Aorta (tissue), 5 donors: ENCODE measurements at regions not wholly inside any gene's neighbourhood (a gene's known extent, or its start where the extent isn't known, plus 50 kb on each side); places are given as distances from the start of the nearest gene placed in this dataset.

ENCODE experiments used
- ATAC-seq: fragments of 200-7000 bp; cut with Tn5 transposase; one replicate; pipeline ENCODE4 v1.9.1; 2022; ENCODE audit warnings: moderate library complexity; ENCODE audit not compliant: low FRiP score
- DNase-seq, 2 donors: peaks; one replicate each; pipeline ENCODE4 v3.0.0-alpha.2; 2020
- H3K27ac ChIP-seq, 2 donors: one replicate each; pipeline ENCODE4 v1.5.1; 2013; ENCODE audit warnings: low read length in 2 of 2, mild to moderate bottlenecking in 2 of 2, moderate library complexity in 2 of 2, control low read depth in 1 of 2, inconsistent platforms in 1 of 2, low read depth in 1 of 2
- H3K27me3 ChIP-seq, 2 donors: one replicate each; pipeline ENCODE4 v1.6.1; 2013; ENCODE audit warnings: control low read depth in 1 of 2, low read length in 1 of 2, mild to moderate bottlenecking in 1 of 2, moderate library complexity in 1 of 2; ENCODE audit not compliant: insufficient read depth in 2 of 2, control insufficient read depth in 1 of 2
- H3K36me3 ChIP-seq, 2 donors: one replicate each; pipeline ENCODE4 v1.6.1; 2013; ENCODE audit warnings: control low read depth in 1 of 2, low read length in 1 of 2, mild to moderate bottlenecking in 1 of 2; ENCODE audit not compliant: insufficient read depth in 2 of 2, control insufficient read depth in 1 of 2
- H3K4me1 ChIP-seq, 2 donors: one replicate each; pipeline ENCODE4 v1.6.1; 2013; ENCODE audit warnings: low read length in 2 of 2, control low read depth in 1 of 2, mild to moderate bottlenecking in 1 of 2, moderate library complexity in 1 of 2; ENCODE audit not compliant: insufficient read depth in 2 of 2, control insufficient read depth in 1 of 2
- H3K4me3 ChIP-seq, 2 donors: one replicate each; pipeline ENCODE4 v1.5.1; 2013; ENCODE audit warnings: low read length in 2 of 2, control low read depth in 1 of 2, mild to moderate bottlenecking in 1 of 2
- H3K9me3 ChIP-seq: one replicate; pipeline ENCODE4 v1.6.1; 2013; ENCODE audit warnings: mild to moderate bottlenecking, low read length; ENCODE audit not compliant: control insufficient read depth
- WGBS, 2 donors: extraction: QIAGEN DNeasy Blood & Tissue Kit; methylation state at CpG; one replicate each; pipeline ENCODE4 v1.1.7; 2013; 5-methylcytosine and 5-hydroxymethylcytosine counted together
- intact Hi-C, 2 donors: fragments of 100-400 bp; cut with DNase I; formaldehyde crosslinking; loops; one replicate each; pipeline versions ENCODE4 v1.14.2 to v1.15.0; 2022
- donor health status: healthy with polysubstance abuse.
- donor health status: Bipolar disorder and iron deficiency.
- donor health status: DM: no; HTN: no; CAD: no.
- donor health status: DM: no; HTN: no; CAD: no.
- donor health status: DM: yes; HTN: yes; CAD: no.

DNA sequence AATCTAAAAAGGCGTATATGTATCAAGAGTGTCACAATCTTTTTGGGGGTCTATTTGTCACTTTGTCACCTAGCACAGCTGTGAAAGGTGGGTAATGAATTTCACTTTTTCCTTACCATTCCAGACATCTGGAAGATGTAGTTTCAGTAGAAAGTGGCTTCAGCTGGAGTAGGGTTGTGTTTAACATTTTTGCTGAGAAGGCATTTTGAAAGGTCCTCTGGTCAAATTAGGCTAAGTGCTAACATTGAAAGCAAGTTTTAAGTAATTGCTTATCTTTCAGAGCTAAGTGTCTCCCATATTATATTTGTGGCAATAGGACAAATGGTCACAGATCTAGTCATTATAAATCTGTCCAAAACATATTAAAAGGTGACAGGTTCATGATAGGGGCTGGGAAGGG, 542.1 kb upstream of the SPHKAP start:
- H3K27ac ChIP-seq = no peak overlapping the region
- DNase-seq = no peak
- ATAC-seq = no peak
- intact Hi-C loops = no loop called here
- H3K4me3 ChIP-seq = no peak overlapping the region
- H3K27me3 ChIP-seq = no peaks in the 10 kb centered on the region
- peaks cover 0 to 2% of the 10 kb centered on the region in 2 donors for H3K4me1 ChIP-seq
- no peaks in the 10 kb centered on the region for H3K9me3 ChIP-seq
- no peaks in the 10 kb centered on the region for H3K36me3 ChIP-seq
- WGBS, 2 donors = 94% methylated on average over 1 of the region's 1 CpG

DNA sequence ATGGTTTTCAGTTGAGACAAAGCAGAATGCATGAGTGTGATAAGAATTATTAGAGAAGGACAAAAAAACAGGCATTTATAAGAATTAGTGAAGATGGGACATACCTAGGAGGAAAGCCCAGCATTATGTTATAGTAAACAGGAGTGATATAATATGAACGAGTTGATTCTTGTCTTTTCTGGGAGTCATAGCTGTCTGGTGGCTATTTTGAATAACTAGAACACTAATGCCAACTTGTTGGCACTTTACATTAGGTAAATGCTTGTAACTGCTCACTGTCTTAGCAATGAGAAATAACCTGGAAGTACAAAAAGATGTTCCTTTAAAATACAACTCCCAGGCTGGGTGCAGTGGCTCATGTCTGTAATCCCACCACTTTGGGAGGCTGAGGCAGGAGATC, 540.8 kb upstream of the SPHKAP start:
- Histone ChIP-seq H3K4me1 (peaks cover 0 to 2% of the 10 kb centered on the region in 2 donors), H3K27ac (no peak overlapping the region), H3K36me3 (no peaks in the 10 kb centered on the region), H3K4me3 (no peak overlapping the region), H3K9me3 (no peaks in the 10 kb centered on the region), H3K27me3 (no peaks in the 10 kb centered on the region)
- DNase-seq (no peak), ATAC-seq (no peak)
- intact Hi-C loops = no loop called here
- 38 to 40% methylated on average over 1 of the region's 1 CpG for WGBS, 2 donors

DNA sequence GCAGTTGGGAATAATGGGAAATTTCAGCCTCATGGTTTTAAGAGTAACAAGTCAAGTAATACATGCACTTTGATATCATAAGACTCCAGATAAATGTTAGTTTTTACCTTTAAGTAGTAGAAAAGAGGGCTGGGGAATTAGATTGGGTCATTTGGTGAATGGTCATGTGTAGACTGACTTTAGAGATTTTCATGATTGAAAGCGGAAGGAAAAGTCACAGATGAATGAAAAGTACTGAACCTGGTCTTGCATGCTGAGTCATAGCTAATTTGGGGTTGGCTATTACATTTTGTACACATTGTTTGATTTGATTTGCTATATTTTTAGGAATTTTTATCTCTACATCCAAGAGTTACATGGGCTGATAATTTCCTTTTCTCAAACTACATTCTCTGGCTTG, 539.4 kb upstream of the SPHKAP start:
- no peak overlapping the region for H3K27ac ChIP-seq

DNA sequence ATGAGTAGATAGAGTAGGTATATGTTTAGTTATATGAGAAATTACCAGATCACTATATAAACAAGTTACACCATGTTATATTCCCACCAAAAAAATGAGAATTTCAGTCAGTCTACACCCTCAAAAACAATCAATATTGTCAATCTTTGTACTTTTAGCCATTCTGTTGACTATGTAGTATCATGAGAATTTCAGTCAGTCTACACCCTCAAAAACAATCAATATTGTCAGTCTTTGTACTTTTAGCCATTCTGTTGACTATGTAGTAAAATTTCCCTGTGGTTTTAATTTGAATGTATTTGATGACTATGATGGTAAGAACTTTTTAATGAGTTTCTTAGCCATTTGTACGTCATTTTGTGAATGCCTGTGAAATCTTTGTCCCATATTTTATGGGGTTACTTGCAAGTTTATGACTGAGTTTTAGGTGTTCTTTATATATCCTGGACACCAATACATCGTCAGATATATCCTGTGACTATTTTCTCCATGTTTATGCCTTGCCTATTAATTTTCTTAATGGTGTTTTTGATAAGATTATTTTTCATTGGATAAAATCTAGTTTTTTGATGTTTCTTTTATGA, 528.4 kb upstream of the SPHKAP start:
- Histone ChIP-seq H3K27me3 (no peaks in the 10 kb centered on the region), H3K4me3 (no peak overlapping the region), H3K9me3 (no peaks in the 10 kb centered on the region), H3K4me1 (no peaks in the 10 kb centered on the region), H3K36me3 (no peaks in the 10 kb centered on the region), H3K27ac (no peak overlapping the region)
- 80 to 82% methylated on average over 2 of the region's 2 CpGs for WGBS, 2 donors
- DNase-seq (no peak), ATAC-seq (no peak)
- intact Hi-C loops = no loop called here

More for the DNA sequence above, 539.4 kb upstream of the SPHKAP start:
- Histone ChIP-seq H3K4me3 (no peak overlapping the region), H3K9me3 (no peaks in the 10 kb centered on the region), H3K4me1 (peaks cover 0 to 2% of the 10 kb centered on the region in 2 donors), H3K36me3 (no peaks in the 10 kb centered on the region), H3K27me3 (no peaks in the 10 kb centered on the region)
- no peak for DNase-seq
- intact Hi-C loops = no loop called here
- 43 to 45% methylated on average over 1 of the region's 1 CpG for WGBS, 2 donors
- ATAC-seq = no peak

DNA sequence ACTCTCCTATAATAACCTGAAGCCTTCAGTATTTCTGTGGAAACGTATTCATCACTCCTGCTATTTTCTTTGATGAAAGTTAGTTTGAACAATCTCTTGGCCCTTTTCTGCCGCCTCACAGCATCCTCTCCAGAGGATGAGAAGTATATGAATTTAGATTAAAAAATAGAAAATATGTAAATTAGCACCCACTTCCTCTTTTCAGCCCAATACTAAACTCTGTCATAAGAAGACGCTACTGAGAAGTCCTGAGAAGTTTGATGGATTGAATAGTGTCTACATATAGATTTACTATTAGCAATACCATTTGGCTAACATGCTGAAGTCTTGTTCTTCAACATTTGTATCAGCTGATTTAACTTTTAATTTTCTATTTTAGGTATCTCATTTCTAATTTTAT, 526.4 kb upstream of the SPHKAP start:
- Histone ChIP-seq H3K9me3 (no peaks in the 10 kb centered on the region), H3K4me1 (no peaks in the 10 kb centered on the region), H3K27ac (no peak overlapping the region), H3K27me3 (no peaks in the 10 kb centered on the region), H3K4me3 (no peak overlapping the region), H3K36me3 (no peaks in the 10 kb centered on the region)
- intact Hi-C loops = no loop called here
- DNase-seq = no peak
- ATAC-seq = no peak
- 88 to 91% methylated on average over 3 of the region's 3 CpGs for WGBS, 2 donors

DNA sequence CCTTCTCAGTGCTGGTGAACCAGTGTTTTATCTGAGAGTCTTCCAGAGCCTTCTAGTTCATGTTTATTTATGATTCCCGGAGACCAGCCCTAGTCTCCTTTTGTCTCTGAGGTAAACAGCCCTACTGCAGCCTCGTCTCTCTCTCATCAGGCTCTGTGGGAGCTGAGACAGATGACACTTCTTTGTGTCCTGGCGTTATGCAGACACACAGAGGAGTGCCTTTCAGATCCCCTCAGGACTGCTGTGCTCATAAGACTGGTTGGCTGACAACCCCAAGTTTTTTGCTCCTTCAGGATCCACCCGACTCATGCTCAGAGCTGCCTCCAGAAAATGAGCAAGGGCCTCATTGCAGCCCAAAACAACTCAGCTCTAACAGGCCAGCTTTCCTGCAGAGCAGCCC, 523.8 kb upstream of the SPHKAP start:
- ATAC-seq = no peak
- no peaks in the 10 kb centered on the region for H3K27me3 ChIP-seq
- no peaks in the 10 kb centered on the region for H3K9me3 ChIP-seq
- H3K27ac ChIP-seq = no peak overlapping the region
- H3K36me3 ChIP-seq = no peaks in the 10 kb centered on the region
- no peak for DNase-seq
- intact Hi-C loops = no loop called here
- WGBS, 2 donors = 54 to 68% methylated on average over 4 of the region's 4 CpGs
- no peaks in the 10 kb centered on the region for H3K4me1 ChIP-seq
- no peak overlapping the region for H3K4me3 ChIP-seq

DNA sequence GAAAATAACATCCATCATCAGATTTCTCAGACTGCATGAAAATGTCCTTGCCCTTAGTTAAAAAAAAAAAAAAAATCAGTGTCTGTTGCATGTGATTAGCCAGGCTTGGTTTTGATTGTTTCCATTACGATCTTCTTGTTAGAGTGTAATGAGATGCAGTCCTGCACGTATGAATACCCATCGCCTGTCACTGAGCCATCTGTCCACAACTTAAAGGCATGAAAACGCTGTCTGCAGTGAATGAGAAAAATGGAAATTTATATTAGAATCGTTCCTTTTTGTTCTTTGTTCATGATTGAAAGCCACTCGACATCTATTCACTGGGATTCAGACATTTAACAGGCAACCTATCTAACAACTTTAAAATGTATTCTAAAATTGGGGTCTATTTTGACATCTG, 521.7 kb upstream of the SPHKAP start:
- Histone ChIP-seq H3K27me3 (no peaks in the 10 kb centered on the region), H3K4me3 (no peak overlapping the region), H3K36me3 (no peaks in the 10 kb centered on the region), H3K27ac (no peak overlapping the region), H3K9me3 (no peaks in the 10 kb centered on the region), H3K4me1 (no peaks in the 10 kb centered on the region)
- ATAC-seq (no peak), DNase-seq (no peak)
- intact Hi-C loops = no loop called here
- 55 to 62% methylated on average over 6 of the region's 6 CpGs for WGBS, 2 donors

DNA sequence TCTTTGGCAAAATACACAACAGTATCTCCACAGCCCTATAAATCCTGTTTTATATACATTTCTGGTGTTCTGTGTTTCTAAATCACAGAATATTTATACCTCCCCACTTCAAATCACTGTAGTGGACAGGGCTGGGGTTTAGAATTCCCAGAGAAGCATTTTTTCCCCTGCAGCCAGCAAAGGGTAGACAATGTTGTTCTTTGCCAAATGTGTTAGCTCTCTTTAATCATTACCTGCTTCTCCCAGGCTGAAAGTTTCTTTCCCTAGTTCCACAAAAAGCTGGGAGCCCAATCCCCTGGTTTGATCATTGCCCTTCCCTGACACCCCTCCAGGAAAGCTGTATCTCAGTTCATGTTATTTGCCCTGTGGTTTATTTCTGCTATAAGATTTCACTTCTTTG, 520.0 kb upstream of the SPHKAP start:
- DNase-seq (no peak), ATAC-seq (no peak)
- intact Hi-C loops = no loop called here
- Histone ChIP-seq H3K4me3 (no peak overlapping the region), H3K27ac (no peak overlapping the region), H3K9me3 (no peaks in the 10 kb centered on the region), H3K27me3 (no peaks in the 10 kb centered on the region), H3K36me3 (no peaks in the 10 kb centered on the region), H3K4me1 (no peaks in the 10 kb centered on the region)

DNA sequence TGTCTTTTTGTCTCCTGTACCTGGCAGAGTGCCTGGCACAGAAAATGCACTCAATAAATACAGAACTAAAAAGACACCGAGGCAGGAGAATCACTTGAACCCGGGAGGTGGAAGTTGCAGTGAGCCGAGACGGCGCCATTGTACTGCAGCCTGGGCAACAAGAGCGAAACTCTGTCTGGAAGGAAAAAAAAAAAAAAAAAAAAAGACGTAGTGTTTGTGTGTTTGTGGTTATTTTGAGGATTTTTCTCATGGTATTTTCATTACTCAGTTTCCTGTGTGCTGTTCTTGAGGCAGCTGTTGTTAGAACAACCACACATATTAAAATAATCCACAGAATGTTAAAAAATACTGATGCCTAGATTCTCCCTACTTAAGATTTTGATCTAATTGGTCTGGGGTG, 519.2 kb upstream of the SPHKAP start:
- Histone ChIP-seq H3K4me1 (no peaks in the 10 kb centered on the region), H3K36me3 (no peaks in the 10 kb centered on the region), H3K9me3 (no peaks in the 10 kb centered on the region), H3K27ac (no peak overlapping the region), H3K4me3 (no peak overlapping the region), H3K27me3 (no peaks in the 10 kb centered on the region)
- 79 to 88% methylated on average over 7 of the region's 7 CpGs for WGBS, 2 donors
- intact Hi-C loops = no loop called here
- DNase-seq (no peak), ATAC-seq (no peak)
